ENCODE measurements at regions not wholly inside any gene's neighbourhood (a gene's known extent, or its start where the extent isn't known, plus 50 kb on each side); places are given as distances from the start of the nearest gene placed in this dataset.

DNA sequence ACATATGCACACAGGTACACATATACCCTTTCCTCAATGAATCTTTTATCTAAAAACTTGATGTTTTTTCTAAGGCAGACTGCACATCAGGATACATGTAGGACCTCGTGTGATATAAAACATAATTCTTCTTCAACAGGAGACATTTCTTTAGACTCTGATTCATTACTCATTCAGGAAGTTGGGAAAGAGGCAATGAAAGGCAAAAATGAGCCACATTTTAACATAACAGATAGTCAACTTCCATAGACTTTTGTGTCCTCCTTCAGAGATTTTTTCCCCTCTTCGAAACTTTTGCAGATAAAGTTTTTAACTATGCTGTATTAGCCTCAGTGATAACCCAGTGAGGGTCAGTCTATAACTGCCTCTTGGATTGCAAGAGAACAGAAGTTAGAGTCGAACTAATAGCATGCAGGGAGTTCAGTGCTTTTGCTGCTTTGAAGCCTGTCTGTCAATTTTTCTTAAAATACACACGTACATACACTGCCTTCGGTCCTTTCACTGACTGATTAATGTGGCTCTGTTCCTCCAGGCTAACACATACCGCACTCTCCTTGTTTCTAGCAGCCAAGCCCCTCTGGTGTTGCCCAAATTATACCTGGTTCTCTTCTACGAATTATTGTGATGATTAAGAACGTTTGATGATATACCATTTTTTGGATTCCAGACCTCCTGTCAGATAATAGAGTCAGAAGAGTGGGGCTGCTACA lies 562.5 kb upstream of the MAP3K7 start:
- no peak for TF ChIP-seq CTCF (IDR thresholded peaks at IDR 0.05)
- no peak for TF ChIP-seq POLR2A (IDR thresholded peaks at IDR 0.05)

Measured in body of pancreas (tissue), 4 donors.